ENCODE measurements at regions not wholly inside any gene's neighbourhood (a gene's known extent, or its start where the extent isn't known, plus 50 kb on each side); places are given as distances from the start of the nearest gene placed in this dataset.

DNA sequence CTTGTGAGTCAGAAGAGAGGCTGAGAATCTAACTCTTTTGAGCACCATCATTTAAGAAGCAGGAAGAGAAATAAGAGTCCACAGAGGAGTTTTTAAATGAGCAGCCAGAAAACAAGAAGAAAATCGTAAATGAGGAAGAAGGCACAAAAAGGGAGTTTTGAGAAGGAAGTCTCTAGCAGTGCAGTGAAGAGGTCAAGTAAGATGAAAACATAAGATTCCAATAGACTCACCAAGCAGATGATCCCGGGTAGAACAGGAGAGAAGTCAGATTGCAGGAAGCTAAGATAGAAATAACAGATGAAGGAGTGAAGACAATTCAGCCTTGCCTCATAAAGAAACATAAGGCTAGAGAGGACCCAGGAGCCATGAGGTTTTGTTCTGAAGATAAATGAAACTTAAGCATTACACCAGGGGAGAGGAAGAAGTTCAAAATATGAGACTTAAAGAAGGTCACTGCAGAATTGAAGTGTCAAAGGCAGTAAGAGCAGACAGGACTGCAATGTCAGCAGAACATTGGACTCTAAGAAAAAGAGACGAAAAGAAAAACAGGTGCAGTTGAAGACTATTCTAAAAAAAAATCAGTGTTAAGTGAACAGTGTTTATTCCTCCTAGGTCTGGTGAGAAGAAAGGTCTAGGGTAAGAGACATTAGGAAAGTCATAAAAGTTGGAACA, 229.0 kb downstream of the SEC23A start:
- Histone ChIP-seq H2AFZ (ENCODE audit: low read length, unreplicated experiment) (no peak overlapping the region), H3K27me3 (ENCODE audit: insufficient read depth, low read length) (peaks cover 47% of the 10 kb centered on the region), H3K4me3 (ENCODE audit: low read depth, low read length) (no peak overlapping the region), H3K79me2 (ENCODE audit: control insufficient read depth, insufficient read depth, low read length, unreplicated experiment) (no peaks in the 10 kb centered on the region), H3K36me3 (ENCODE audit: insufficient read depth, low read length) (no peaks in the 10 kb centered on the region), H3K4me1 (ENCODE audit: control insufficient read depth, insufficient read depth, low read length, unreplicated experiment) (no peaks in the 10 kb centered on the region), H3K27ac (ENCODE audit: low read depth, low read length) (no peak overlapping the region)

DNA sequence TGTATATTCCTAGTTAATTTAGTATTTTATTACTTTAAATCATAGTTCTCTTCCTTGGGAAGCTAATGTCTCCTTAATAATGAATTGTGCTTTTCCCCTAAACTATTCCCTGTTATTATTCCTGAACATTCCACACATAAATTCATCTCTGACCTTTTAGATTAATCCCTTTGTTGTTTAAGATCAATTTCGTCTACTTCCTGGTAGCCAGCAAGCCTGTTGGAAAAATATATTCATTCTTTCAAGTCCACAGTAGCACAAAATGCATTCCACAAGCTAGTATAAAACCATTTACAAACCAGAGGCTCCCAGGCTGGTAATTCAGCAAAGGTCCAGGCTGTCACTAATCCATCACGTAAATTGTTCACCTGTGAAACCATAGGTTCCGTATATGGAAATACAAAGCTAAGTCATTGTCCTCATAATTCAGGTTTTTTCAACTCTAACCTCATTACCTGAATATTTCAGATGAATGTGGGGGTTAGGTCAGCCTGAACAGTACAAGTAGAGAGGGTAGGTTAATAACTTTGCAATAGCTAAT, 232.7 kb downstream of the SEC23A start:
- no peak overlapping the region for H3K4me3 ChIP-seq (ENCODE audit: low read depth, low read length)
- H2AFZ ChIP-seq (ENCODE audit: low read length, unreplicated experiment): no peak overlapping the region
- H3K27ac ChIP-seq (ENCODE audit: low read depth, low read length): no peak overlapping the region
- H3K79me2 ChIP-seq (ENCODE audit: control insufficient read depth, insufficient read depth, low read length, unreplicated experiment): no peaks in the 10 kb centered on the region
- no peaks in the 10 kb centered on the region for H3K36me3 ChIP-seq (ENCODE audit: insufficient read depth, low read length)
- no peaks in the 10 kb centered on the region for H3K4me1 ChIP-seq (ENCODE audit: control insufficient read depth, insufficient read depth, low read length, unreplicated experiment)
- peaks cover 18% of the 10 kb centered on the region for H3K27me3 ChIP-seq (ENCODE audit: insufficient read depth, low read length)

DNA sequence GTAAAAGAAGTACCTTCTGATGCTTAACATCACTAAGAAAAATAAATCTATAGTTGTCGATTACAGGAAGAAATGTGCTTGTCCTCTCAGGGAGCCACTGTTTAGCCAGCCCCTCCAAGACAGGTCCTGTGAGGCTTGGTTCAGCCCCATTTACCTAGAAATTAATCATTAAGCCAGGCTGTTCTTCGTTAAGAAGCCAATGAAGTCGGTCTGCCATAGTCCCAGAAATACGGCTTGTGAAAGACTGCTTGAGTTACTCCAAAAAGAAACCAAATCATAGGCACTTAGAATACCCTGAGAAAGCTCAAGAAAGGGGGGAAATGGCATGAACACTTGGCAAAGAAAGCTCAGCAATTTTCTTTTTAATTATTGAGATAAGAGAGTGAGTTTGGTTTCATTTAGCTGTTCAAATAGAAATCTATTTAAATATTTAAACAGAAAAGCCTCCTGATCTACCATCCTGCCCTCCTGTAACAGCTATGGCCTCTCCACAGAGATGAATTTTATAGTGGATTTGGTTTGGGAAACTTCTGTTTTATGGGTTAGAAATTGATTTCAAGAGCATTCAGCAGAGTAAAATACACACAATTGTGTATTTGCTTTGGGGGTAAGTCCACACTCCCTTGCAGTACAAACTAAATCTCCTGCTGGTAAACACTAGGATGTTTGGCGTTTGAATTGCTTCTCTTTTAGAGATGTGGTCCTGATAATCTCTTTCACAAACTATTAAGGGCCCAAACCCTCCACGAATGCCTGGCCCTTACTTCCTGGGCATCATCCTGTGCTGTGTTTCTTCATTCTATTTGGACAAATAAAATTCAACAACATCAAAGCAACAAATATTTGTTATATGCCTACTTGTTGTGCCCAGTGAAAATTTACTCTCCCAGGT, 234.4 kb downstream of the SEC23A start:
- no peak overlapping the region for H2AFZ ChIP-seq (ENCODE audit: low read length, unreplicated experiment)
- H3K4me1 ChIP-seq (ENCODE audit: control insufficient read depth, insufficient read depth, low read length, unreplicated experiment): no peaks in the 10 kb centered on the region
- H3K36me3 ChIP-seq (ENCODE audit: insufficient read depth, low read length): no peaks in the 10 kb centered on the region
- H3K27ac ChIP-seq (ENCODE audit: low read depth, low read length): no peak overlapping the region
- no peak overlapping the region for H3K4me3 ChIP-seq (ENCODE audit: low read depth, low read length)
- H3K79me2 ChIP-seq (ENCODE audit: control insufficient read depth, insufficient read depth, low read length, unreplicated experiment): no peaks in the 10 kb centered on the region
- peaks cover under 1% of the 10 kb centered on the region; the same call in 1 of the 2 replicates for H3K27me3 ChIP-seq (ENCODE audit: insufficient read depth, low read length)

DNA sequence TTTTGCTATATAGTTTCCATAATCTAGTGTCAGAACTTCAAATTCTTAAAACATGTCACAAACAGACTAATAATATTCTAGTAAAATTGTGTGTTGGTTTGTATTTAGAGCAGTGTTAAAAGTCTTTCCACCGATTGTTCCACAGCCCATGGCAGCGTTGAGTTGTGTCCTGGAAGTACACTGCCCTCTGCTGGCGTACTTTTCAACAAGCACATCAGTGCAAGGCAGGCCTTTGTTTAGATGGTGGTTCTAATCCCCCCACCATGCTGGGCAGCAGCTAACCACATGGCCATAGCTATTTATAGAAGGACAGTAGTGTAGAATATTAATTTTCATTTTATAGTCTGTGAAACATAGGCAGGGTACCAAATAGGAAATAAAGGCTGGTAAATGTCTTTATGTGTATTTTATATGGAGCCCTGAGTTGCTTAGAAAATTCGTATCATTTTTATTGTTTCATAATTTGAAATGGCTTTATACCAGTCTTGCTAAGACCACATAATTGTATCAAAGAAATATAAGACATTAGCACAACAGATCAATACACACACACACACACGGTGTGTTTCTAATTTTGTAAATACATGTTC, 235.4 kb downstream of the SEC23A start:
- H3K27ac ChIP-seq (ENCODE audit: low read depth, low read length): no peak overlapping the region
- no peak overlapping the region for H3K4me3 ChIP-seq (ENCODE audit: low read depth, low read length)
- H3K4me1 ChIP-seq (ENCODE audit: control insufficient read depth, insufficient read depth, low read length, unreplicated experiment): no peaks in the 10 kb centered on the region
- no peaks in the 10 kb centered on the region for H3K36me3 ChIP-seq (ENCODE audit: insufficient read depth, low read length)
- H3K27me3 ChIP-seq (ENCODE audit: insufficient read depth, low read length): no peaks in the 10 kb centered on the region
- no peak overlapping the region for H2AFZ ChIP-seq (ENCODE audit: low read length, unreplicated experiment)
- H3K79me2 ChIP-seq (ENCODE audit: control insufficient read depth, insufficient read depth, low read length, unreplicated experiment): no peaks in the 10 kb centered on the region

DNA sequence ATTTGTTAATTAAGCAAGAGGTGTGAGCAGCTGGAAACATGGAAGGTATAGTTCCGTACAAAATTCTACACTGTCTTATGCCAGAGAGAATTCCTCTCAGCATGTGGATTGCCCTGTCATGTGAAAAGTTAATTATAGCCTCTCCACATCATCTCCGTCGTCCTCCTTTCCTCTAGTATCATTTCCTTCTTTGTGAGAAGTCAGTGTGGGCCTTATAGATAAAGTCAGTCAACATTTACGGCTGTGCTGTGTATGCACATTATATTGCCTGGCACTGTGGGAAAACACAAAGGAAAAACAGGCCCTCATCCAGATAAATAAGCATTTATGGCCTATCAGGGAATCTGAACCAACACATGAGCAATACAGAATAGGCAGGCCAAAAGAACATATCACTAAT, 236.6 kb downstream of the SEC23A start:
- H3K36me3 ChIP-seq (ENCODE audit: insufficient read depth, low read length): no peaks in the 10 kb centered on the region
- no peak overlapping the region for H3K27ac ChIP-seq (ENCODE audit: low read depth, low read length)
- no peak overlapping the region for H2AFZ ChIP-seq (ENCODE audit: low read length, unreplicated experiment)
- no peaks in the 10 kb centered on the region for H3K27me3 ChIP-seq (ENCODE audit: insufficient read depth, low read length)
- H3K4me1 ChIP-seq (ENCODE audit: control insufficient read depth, insufficient read depth, low read length, unreplicated experiment): no peaks in the 10 kb centered on the region
- H3K4me3 ChIP-seq (ENCODE audit: low read depth, low read length): no peak overlapping the region
- no peaks in the 10 kb centered on the region for H3K79me2 ChIP-seq (ENCODE audit: control insufficient read depth, insufficient read depth, low read length, unreplicated experiment)

DNA sequence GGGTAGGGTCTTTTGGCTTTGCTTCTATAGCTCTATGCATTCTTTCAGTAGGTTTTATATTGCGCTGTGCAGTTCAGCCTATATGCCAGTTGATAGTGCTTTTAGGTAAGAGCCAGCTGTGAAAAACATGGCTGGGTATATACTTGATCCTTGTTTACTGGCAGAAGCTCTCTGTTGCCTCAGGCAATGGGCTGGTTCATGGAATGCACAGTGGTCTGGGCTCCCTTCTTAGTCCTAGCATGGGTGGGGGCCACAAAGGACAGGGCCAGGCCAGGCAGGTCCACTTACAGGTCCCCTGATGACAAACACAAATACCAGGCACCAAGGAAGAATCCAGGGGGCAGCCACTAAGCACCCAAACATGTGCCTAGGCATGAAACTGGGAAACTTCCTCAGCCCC, 240.7 kb downstream of the SEC23A start:
- H3K27ac ChIP-seq (ENCODE audit: low read depth, low read length): no peak overlapping the region
- H2AFZ ChIP-seq (ENCODE audit: low read length, unreplicated experiment): no peak overlapping the region
- no peak overlapping the region for H3K4me3 ChIP-seq (ENCODE audit: low read depth, low read length)
- H3K36me3 ChIP-seq (ENCODE audit: insufficient read depth, low read length): no peaks in the 10 kb centered on the region
- no peaks in the 10 kb centered on the region for H3K79me2 ChIP-seq (ENCODE audit: control insufficient read depth, insufficient read depth, low read length, unreplicated experiment)
- H3K27me3 ChIP-seq (ENCODE audit: insufficient read depth, low read length): 0 out of 2 replicates have a peak, but pooled peaks cover 7% of the 10 kb centered on the region
- H3K4me1 ChIP-seq (ENCODE audit: control insufficient read depth, insufficient read depth, low read length, unreplicated experiment): no peaks in the 10 kb centered on the region

DNA sequence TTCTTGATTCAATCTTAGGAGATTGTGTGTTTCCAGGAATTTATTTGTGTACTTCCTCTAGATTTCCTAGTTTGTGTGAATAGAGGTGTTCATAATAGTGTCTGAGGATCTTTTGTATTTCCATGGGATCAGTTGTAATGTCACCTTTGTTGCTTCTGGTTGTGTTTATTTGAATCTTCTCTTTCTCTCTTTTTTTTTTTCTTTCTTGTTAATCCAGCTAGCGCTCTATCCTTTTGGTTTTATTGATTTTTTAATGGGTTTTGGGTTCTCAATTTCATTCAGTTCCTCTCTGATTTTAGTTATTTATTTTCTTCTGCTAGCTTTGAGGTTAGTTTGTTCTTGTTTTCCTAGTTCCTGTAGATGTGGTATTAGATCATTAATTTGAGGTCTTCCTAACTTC, 242.5 kb downstream of the SEC23A start:
- Histone ChIP-seq H2AFZ (ENCODE audit: low read length, unreplicated experiment) (no peak overlapping the region), H3K27ac (ENCODE audit: low read depth, low read length) (no peak overlapping the region), H3K4me1 (ENCODE audit: control insufficient read depth, insufficient read depth, low read length, unreplicated experiment) (no peaks in the 10 kb centered on the region), H3K79me2 (ENCODE audit: control insufficient read depth, insufficient read depth, low read length, unreplicated experiment) (no peaks in the 10 kb centered on the region), H3K36me3 (ENCODE audit: insufficient read depth, low read length) (no peaks in the 10 kb centered on the region), H3K27me3 (ENCODE audit: insufficient read depth, low read length) (0 out of 2 replicates have a peak, but pooled peaks cover 7% of the 10 kb centered on the region), H3K4me3 (ENCODE audit: low read depth, low read length) (no peak overlapping the region)

DNA sequence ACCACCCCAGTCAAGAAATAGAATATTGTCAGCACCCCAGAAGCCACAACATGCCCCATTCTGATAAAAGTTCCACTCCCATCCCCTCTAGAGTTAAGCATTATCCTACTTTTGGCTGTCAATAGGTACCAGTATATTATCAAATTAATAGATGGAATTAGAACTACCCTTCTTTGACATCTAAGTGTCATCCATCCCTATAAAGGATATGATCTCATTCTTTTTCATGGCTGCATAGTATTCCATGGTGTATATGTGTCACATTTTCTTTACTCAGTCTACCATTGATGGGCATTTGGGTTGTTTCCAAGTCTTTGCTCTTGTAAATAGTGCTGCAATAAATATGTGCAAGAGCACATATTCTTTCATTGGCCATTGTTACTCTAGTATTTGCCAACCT, 246.2 kb downstream of the SEC23A start:
- no peak overlapping the region for H3K27ac ChIP-seq (ENCODE audit: low read depth, low read length)
- no peaks in the 10 kb centered on the region for H3K36me3 ChIP-seq (ENCODE audit: insufficient read depth, low read length)
- no peak overlapping the region for H3K4me3 ChIP-seq (ENCODE audit: low read depth, low read length)
- 0 out of 2 replicates have a peak, but pooled peaks cover 7% of the 10 kb centered on the region for H3K27me3 ChIP-seq (ENCODE audit: insufficient read depth, low read length)
- H2AFZ ChIP-seq (ENCODE audit: low read length, unreplicated experiment): no peak overlapping the region
- H3K4me1 ChIP-seq (ENCODE audit: control insufficient read depth, insufficient read depth, low read length, unreplicated experiment): no peaks in the 10 kb centered on the region
- no peaks in the 10 kb centered on the region for H3K79me2 ChIP-seq (ENCODE audit: control insufficient read depth, insufficient read depth, low read length, unreplicated experiment)

DNA sequence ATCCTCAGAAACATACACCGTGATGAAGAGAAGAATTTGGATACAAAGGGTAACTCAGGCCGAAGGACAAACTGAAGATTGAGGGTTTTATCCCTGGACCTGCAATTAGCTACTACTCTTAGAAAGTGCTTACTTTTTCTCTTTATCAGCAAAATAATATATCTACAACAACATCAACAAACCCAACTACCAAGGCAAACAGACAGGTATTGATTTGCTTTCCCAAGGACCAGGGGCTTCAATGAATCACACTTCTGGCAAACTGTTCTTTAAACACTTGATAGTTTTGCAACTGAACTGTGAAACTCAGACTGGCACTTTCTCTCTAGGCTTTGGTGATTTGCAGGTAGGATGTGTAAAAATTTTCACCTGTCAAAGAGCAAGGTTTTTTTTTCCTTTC, 247.5 kb downstream of the SEC23A start:
- Histone ChIP-seq H3K4me1 (ENCODE audit: control insufficient read depth, insufficient read depth, low read length, unreplicated experiment) (no peaks in the 10 kb centered on the region), H3K4me3 (ENCODE audit: low read depth, low read length) (no peak overlapping the region), H3K27ac (ENCODE audit: low read depth, low read length) (no peak overlapping the region), H2AFZ (ENCODE audit: low read length, unreplicated experiment) (no peak overlapping the region), H3K79me2 (ENCODE audit: control insufficient read depth, insufficient read depth, low read length, unreplicated experiment) (no peaks in the 10 kb centered on the region), H3K36me3 (ENCODE audit: insufficient read depth, low read length) (no peaks in the 10 kb centered on the region), H3K27me3 (ENCODE audit: insufficient read depth, low read length) (0 out of 2 replicates have a peak, but pooled peaks cover 4% of the 10 kb centered on the region)

DNA sequence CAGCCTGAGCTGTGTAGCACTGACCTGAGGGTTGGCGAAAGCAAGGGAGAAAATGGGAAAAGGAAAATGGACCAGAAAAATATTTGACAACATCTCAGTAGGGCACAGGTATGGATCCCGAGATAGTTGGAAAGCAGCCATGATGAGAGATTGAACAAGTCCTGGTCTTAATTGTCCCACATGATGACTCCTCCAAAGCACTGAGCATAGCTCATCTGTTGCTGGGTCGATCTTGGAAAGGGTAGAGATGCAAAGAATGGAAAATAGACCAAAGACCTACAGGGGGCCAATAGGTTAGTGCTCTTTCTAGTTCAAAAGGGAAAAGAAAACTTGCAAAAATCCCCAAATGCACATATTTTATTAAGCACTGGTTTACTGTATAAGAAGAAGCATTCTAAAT, 251.9 kb downstream of the SEC23A start:
- Histone ChIP-seq H2AFZ (ENCODE audit: low read length, unreplicated experiment) (no peak overlapping the region), H3K79me2 (ENCODE audit: control insufficient read depth, insufficient read depth, low read length, unreplicated experiment) (no peaks in the 10 kb centered on the region), H3K27ac (ENCODE audit: low read depth, low read length) (no peak overlapping the region), H3K27me3 (ENCODE audit: insufficient read depth, low read length) (peaks cover 6% of the 10 kb centered on the region; the same call in 1 of the 2 replicates), H3K4me3 (ENCODE audit: low read depth, low read length) (no peak overlapping the region), H3K4me1 (ENCODE audit: control insufficient read depth, insufficient read depth, low read length, unreplicated experiment) (no peaks in the 10 kb centered on the region), H3K36me3 (ENCODE audit: insufficient read depth, low read length) (no peaks in the 10 kb centered on the region)

Measured in ACC112 (cell line).